Kidney epithelial cell (primary cell): ENCODE measurements at regions not wholly inside any gene's neighbourhood (a gene's known extent, or its start where the extent isn't known, plus 50 kb on each side); places are given as distances from the start of the nearest gene placed in this dataset.

Experiments used
- DNase-seq: peaks from one replicate; pipeline ENCODE4 v3.0.0-alpha.2; 2010; ENCODE audit warnings: low read depth
- H3K27me3 ChIP-seq: 2 replicates; pipeline ENCODE4 v1.6.0; 2011; ENCODE audit warnings: low read length; ENCODE audit not compliant: control insufficient read depth, insufficient read depth
- H3K36me3 ChIP-seq: 2 replicates; pipeline ENCODE4 v1.5.1; 2011; ENCODE audit warnings: low read length; ENCODE audit not compliant: control insufficient read depth, insufficient read depth
- H3K4me3 ChIP-seq: 2 replicates; pipeline ENCODE4 v1.5.1; 2011; ENCODE audit warnings: low read depth, mild to moderate bottlenecking, control low read depth, low read length
- CTCF ChIP-seq: IDR thresholded peaks from 2 replicates; pipeline ENCODE4 v1.5.1; 2011; ENCODE audit warnings: mild to moderate bottlenecking, moderate library complexity, low read length, control low read depth, inconsistent platforms; ENCODE audit not compliant: insufficient read depth, poor library complexity, severe bottlenecking

- Histone ChIP-seq H3K36me3 (no peaks in the 10 kb centered on the region), H3K27me3 (no peaks in the 10 kb centered on the region), H3K4me3 (no peak overlapping the region)
- DNase-seq = no peak
- TF ChIP-seq CTCF = no peak
Observed at GRCh38 chr3:156608601-156609514, 53.9 kb upstream of the SSR3 start.

- no peaks in the 10 kb centered on the region for H3K36me3 ChIP-seq
- no peak overlapping the region for H3K4me3 ChIP-seq
Observed at GRCh38 chr3:156606729-156607128, 51.8 kb upstream of the SSR3 start.

GRCh38 chr3:156605686-156606605 is 51.0 kb upstream of the SSR3 start:
- DNase-seq = peak; percentile 79
- H3K4me3 ChIP-seq = peak overlapping the region; percentile 15
- no peak for TF ChIP-seq CTCF
- H3K27me3 ChIP-seq = no peaks in the 10 kb centered on the region
- no peaks in the 10 kb centered on the region for H3K36me3 ChIP-seq

More at GRCh38 chr3:156606729-156607128, 51.8 kb upstream of the SSR3 start:
- DNase-seq = no peak
- H3K27me3 ChIP-seq = no peaks in the 10 kb centered on the region
- no peak for TF ChIP-seq CTCF

- no peak for DNase-seq
- Histone ChIP-seq H3K36me3 (no peaks in the 10 kb centered on the region), H3K27me3 (no peaks in the 10 kb centered on the region), H3K4me3 (no peak overlapping the region)
- no peak for TF ChIP-seq CTCF
Observed at GRCh38 chr3:156604642-156605144, 49.8 kb upstream of the SSR3 start.
